Liver (tissue), 3 donors: ENCODE measurements at regions not wholly inside any gene's neighbourhood (a gene's known extent, or its start where the extent isn't known, plus 50 kb on each side); places are given as distances from the start of the nearest gene placed in this dataset.

Experiments used
- FOXA1 ChIP-seq: IDR thresholded peaks from 2 replicates; pipeline ENCODE4 v1.6.1; 2016; ENCODE audit warnings: antibody characterized with exemption
- FOXA2 ChIP-seq: IDR thresholded peaks from 2 replicates; pipeline ENCODE4 v1.6.1; 2016; ENCODE audit warnings: antibody characterized with exemption
- JUND ChIP-seq, 2 donors: IDR thresholded peaks; 2 replicates each; pipeline ENCODE4 v1.6.1; 2016; ENCODE audit warnings: antibody characterized with exemption in 2 of 2
- RAD21 ChIP-seq, 2 donors: IDR thresholded peaks; 2 replicates each; pipeline ENCODE4 v1.6.1; 2016; ENCODE audit warnings: antibody characterized with exemption in 2 of 2, mild to moderate bottlenecking in 2 of 2
- RXRA ChIP-seq, 2 donors: IDR thresholded peaks; 2 replicates each; pipeline ENCODE4 v1.6.1; 2017 to 2018; ENCODE audit warnings: antibody characterized with exemption in 2 of 2, mild to moderate bottlenecking in 1 of 2
- TAF1 ChIP-seq: conservative IDR thresholded peaks from 2 replicates; pipeline ENCODE4 v1.6.1; 2016; ENCODE audit warnings: antibody characterized with exemption, mild to moderate bottlenecking
- TF ChIP-seq, protein P1 (sequence below): fragments of 150-350 bp; IDR thresholded peaks from 2 replicates; pipeline ENCODE4 v1.5.1; 2017; ENCODE audit warnings: improper control_type of control experiment, low read depth, low read length; ENCODE audit not compliant: missing input control
- TF ChIP-seq, protein P2 (sequence below): IDR thresholded peaks from 2 replicates; pipeline ENCODE4 v1.6.1; 2016; ENCODE audit warnings: antibody characterized with exemption, mild to moderate bottlenecking
- donor health status: healthy.
- donor health status: healthy.

DNA sequence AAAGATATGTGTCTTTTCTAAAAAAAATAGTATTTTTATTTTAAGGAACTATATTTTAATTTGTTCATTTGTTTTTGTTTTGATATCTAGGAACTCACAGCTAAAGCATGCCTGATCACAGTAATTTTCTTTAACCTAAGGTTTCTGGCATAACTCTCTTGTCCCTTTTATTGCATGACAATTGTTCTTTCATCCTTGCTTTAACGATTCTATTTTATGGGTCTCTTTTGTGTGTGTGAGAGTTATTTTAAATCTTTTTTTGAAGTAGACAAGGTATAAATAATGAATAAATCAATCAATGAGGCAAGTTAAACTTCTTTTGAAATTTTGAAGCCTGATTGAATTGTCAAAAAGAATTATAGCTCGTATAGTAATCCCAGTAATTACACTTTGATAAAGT lies 747.8 kb upstream of the GOLIM4 start:
- TF ChIP-seq, protein P1, sequence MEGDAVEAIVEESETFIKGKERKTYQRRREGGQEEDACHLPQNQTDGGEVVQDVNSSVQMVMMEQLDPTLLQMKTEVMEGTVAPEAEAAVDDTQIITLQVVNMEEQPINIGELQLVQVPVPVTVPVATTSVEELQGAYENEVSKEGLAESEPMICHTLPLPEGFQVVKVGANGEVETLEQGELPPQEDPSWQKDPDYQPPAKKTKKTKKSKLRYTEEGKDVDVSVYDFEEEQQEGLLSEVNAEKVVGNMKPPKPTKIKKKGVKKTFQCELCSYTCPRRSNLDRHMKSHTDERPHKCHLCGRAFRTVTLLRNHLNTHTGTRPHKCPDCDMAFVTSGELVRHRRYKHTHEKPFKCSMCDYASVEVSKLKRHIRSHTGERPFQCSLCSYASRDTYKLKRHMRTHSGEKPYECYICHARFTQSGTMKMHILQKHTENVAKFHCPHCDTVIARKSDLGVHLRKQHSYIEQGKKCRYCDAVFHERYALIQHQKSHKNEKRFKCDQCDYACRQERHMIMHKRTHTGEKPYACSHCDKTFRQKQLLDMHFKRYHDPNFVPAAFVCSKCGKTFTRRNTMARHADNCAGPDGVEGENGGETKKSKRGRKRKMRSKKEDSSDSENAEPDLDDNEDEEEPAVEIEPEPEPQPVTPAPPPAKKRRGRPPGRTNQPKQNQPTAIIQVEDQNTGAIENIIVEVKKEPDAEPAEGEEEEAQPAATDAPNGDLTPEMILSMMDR: no peak
- TF ChIP-seq FOXA2 (no peak), RXRA (IDR thresholded peaks at IDR 0.05) (no peak), FOXA1 (no peak), RAD21 (IDR thresholded peaks at IDR 0.05) (no peak), TAF1 (no peak), JUND (IDR thresholded peaks at IDR 0.05) (no peak)
- TF ChIP-seq, protein P2, sequence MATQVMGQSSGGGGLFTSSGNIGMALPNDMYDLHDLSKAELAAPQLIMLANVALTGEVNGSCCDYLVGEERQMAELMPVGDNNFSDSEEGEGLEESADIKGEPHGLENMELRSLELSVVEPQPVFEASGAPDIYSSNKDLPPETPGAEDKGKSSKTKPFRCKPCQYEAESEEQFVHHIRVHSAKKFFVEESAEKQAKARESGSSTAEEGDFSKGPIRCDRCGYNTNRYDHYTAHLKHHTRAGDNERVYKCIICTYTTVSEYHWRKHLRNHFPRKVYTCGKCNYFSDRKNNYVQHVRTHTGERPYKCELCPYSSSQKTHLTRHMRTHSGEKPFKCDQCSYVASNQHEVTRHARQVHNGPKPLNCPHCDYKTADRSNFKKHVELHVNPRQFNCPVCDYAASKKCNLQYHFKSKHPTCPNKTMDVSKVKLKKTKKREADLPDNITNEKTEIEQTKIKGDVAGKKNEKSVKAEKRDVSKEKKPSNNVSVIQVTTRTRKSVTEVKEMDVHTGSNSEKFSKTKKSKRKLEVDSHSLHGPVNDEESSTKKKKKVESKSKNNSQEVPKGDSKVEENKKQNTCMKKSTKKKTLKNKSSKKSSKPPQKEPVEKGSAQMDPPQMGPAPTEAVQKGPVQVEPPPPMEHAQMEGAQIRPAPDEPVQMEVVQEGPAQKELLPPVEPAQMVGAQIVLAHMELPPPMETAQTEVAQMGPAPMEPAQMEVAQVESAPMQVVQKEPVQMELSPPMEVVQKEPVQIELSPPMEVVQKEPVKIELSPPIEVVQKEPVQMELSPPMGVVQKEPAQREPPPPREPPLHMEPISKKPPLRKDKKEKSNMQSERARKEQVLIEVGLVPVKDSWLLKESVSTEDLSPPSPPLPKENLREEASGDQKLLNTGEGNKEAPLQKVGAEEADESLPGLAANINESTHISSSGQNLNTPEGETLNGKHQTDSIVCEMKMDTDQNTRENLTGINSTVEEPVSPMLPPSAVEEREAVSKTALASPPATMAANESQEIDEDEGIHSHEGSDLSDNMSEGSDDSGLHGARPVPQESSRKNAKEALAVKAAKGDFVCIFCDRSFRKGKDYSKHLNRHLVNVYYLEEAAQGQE: no peak
